SK-N-SH (cell line): ENCODE measurements at regions not wholly inside any gene's neighbourhood (a gene's known extent, or its start where the extent isn't known, plus 50 kb on each side); places are given as distances from the start of the nearest gene placed in this dataset.

Experiments
- EP300 ChIP-seq, 2 experiments: IDR thresholded peaks; 2 replicates each; pipeline versions ENCODE4 v1.4.0 to v1.6.1; 2012; ENCODE audit warnings: borderline replicate concordance in 1 of 2, low read depth in 1 of 2, low read length in 1 of 2
- NFIC ChIP-seq: IDR thresholded peaks from 2 replicates; pipeline ENCODE4 v1.4.0; 2012; ENCODE audit warnings: borderline replicate concordance
- NRF1 ChIP-seq: IDR thresholded peaks from 2 replicates; pipeline ENCODE4 v1.6.1; 2012; ENCODE audit warnings: low read depth, mild to moderate bottlenecking, low read length
- TEAD4 ChIP-seq: IDR thresholded peaks from 2 replicates; pipeline ENCODE4 v1.4.0; 2012; ENCODE audit warnings: mild to moderate bottlenecking, borderline replicate concordance; ENCODE audit not compliant: insufficient read depth
- TF ChIP-seq, protein P1 (sequence below): fragments of 200-600 bp; sonication (generic); IDR thresholded peaks from 2 replicates; pipeline ENCODE4 v1.6.1; 2017; ENCODE audit warnings: antibody characterized with exemption, mild to moderate bottlenecking, moderate library complexity
- TF ChIP-seq, protein P2 (sequence below): IDR thresholded peaks from 2 replicates; pipeline ENCODE4; 2012

DNA sequence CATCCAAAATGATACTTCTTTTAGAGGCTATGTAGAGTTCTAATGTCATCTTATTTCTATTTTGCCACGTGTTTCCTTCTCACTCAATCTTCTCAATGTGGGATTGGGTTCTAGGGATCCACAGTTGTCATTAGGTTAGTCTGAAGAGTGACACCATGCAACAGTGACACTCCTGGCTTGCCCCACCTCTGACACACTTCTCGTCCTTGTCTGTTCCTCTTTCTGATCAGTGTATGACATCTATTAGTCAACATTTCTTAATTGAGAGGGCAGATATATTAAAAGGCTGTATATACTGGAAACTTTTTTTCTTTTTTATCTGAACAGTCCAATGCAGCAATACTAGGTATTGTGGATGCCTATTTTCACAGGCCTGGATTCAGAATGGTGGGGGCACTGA lies 67.6 kb upstream of the GYPA start:
- TF ChIP-seq, protein P1, sequence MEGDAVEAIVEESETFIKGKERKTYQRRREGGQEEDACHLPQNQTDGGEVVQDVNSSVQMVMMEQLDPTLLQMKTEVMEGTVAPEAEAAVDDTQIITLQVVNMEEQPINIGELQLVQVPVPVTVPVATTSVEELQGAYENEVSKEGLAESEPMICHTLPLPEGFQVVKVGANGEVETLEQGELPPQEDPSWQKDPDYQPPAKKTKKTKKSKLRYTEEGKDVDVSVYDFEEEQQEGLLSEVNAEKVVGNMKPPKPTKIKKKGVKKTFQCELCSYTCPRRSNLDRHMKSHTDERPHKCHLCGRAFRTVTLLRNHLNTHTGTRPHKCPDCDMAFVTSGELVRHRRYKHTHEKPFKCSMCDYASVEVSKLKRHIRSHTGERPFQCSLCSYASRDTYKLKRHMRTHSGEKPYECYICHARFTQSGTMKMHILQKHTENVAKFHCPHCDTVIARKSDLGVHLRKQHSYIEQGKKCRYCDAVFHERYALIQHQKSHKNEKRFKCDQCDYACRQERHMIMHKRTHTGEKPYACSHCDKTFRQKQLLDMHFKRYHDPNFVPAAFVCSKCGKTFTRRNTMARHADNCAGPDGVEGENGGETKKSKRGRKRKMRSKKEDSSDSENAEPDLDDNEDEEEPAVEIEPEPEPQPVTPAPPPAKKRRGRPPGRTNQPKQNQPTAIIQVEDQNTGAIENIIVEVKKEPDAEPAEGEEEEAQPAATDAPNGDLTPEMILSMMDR: no peak
- TF ChIP-seq NRF1 (no peak), TEAD4 (no peak), EP300 (IDR thresholded peaks at IDR 0.05; ENCODE audit: borderline replicate concordance in 1 of 2, low read depth in 1 of 2, low read length in 1 of 2) (no peak), NFIC (no peak)
- TF ChIP-seq, protein P2, sequence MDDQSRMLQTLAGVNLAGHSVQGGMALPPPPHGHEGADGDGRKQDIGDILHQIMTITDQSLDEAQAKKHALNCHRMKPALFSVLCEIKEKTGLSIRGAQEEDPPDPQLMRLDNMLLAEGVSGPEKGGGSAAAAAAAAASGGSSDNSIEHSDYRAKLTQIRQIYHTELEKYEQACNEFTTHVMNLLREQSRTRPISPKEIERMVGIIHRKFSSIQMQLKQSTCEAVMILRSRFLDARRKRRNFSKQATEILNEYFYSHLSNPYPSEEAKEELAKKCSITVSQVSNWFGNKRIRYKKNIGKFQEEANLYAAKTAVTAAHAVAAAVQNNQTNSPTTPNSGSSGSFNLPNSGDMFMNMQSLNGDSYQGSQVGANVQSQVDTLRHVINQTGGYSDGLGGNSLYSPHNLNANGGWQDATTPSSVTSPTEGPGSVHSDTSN: no peak
